ENCODE measurements at regions not wholly inside any gene's neighbourhood (a gene's known extent, or its start where the extent isn't known, plus 50 kb on each side); places are given as distances from the start of the nearest gene placed in this dataset.

- no peak for TF ChIP-seq EZH2 (IDR thresholded peaks at IDR 0.05; ENCODE audit: insufficient read depth, low read length)
- TF ChIP-seq, protein P1, sequence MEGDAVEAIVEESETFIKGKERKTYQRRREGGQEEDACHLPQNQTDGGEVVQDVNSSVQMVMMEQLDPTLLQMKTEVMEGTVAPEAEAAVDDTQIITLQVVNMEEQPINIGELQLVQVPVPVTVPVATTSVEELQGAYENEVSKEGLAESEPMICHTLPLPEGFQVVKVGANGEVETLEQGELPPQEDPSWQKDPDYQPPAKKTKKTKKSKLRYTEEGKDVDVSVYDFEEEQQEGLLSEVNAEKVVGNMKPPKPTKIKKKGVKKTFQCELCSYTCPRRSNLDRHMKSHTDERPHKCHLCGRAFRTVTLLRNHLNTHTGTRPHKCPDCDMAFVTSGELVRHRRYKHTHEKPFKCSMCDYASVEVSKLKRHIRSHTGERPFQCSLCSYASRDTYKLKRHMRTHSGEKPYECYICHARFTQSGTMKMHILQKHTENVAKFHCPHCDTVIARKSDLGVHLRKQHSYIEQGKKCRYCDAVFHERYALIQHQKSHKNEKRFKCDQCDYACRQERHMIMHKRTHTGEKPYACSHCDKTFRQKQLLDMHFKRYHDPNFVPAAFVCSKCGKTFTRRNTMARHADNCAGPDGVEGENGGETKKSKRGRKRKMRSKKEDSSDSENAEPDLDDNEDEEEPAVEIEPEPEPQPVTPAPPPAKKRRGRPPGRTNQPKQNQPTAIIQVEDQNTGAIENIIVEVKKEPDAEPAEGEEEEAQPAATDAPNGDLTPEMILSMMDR (IDR thresholded peaks at IDR 0.05; ENCODE audit: insufficient read depth, low read depth, low read length): no peak
These were observed 276.0 kb downstream of the FOXO1 start for GRCh38 chr13:40390401-40390916.

Measured in astrocyte (in vitro differentiated cells and primary cell).